Activated naive CD8-positive, alpha-beta T cell (primary cell): ENCODE measurements at regions not wholly inside any gene's neighbourhood (a gene's known extent, or its start where the extent isn't known, plus 50 kb on each side); places are given as distances from the start of the nearest gene placed in this dataset.
A peak's percentile ranks its signal among the peaks of the same experiment; 100 is the strongest.
"Not testable (repeated sequence)": the region's sequence is repeated elsewhere in the genome, so short reads cannot be mapped to it uniquely, and the experiment has no call there.

ENCODE experiments used
- H3K27ac Mint-ChIP-seq: one replicate; pipeline ENCODE4 v1.8.0; 2021; ENCODE audit warnings: mixed read lengths
- H3K27me3 Mint-ChIP-seq: one replicate; pipeline ENCODE4 v1.8.0; 2021; ENCODE audit warnings: mixed read lengths
- H3K36me3 Mint-ChIP-seq: one replicate; pipeline ENCODE4 v1.8.0; 2021; ENCODE audit warnings: mixed read lengths
- H3K4me1 Mint-ChIP-seq: one replicate; pipeline ENCODE4 v1.8.0; 2021; ENCODE audit warnings: low read depth, mixed read lengths
- H3K4me3 Mint-ChIP-seq: one replicate; pipeline ENCODE4 v1.8.0; 2021; ENCODE audit warnings: mild to moderate bottlenecking, mixed read lengths
- H3K9me3 Mint-ChIP-seq: one replicate; pipeline ENCODE4 v1.8.0; 2021; ENCODE audit warnings: low read depth, mixed read lengths

DNA sequence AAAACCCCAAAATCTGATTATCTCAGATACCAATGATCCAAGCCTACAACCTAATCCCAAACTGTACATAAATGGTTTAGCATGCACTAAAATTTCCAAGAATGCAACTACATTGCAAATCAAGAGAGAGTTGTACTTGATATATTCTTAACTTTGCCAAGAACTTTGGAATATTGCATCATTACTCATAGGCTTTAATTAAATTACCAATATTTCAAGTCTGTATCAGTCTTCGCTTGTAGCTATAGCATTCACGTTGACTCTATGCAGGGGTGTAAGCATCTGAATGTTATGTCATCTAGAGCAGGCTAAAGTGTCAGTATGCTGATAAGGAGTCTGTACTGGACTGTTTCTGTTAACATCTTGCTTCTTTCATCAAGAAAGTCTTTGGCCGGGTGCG is 56.3 kb downstream of the FOXI3 start:
- Mint-ChIP-seq H3K4me1 (no peaks in the 10 kb centered on the region), H3K27ac (no peak overlapping the region), H3K36me3 (no peaks in the 10 kb centered on the region), H3K9me3 (no peaks in the 10 kb centered on the region), H3K27me3 (peaks cover 10% of the 10 kb centered on the region), H3K4me3 (no peak overlapping the region)

- Mint-ChIP-seq H3K4me3 (no peak overlapping the region), H3K4me1 (no peaks in the 10 kb centered on the region), H3K27ac (no peak overlapping the region)
These were observed 74.9 kb downstream of the FOXI3 start for GRCh38 chr2:88377641-88377991.

DNA sequence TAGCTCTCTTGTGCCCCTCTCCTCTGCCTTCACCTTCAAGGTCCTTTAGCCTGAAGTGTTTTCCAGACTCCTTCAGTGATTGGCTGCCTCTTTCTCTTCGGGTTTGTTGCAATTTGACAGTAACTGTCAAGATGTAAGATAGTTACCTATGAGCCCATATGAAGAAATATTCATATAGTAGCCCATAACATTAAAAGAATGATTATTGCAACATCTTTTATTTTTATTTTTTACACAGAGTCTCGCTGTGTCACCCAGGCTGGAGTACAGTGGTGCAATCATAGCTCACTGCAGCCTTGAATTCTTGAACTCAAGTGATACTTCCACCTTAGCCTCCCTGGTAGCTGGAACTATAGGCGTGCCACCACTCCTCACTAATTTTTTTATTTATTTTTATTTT is 80.5 kb downstream of the FOXI3 start:
- no peaks in the 10 kb centered on the region for H3K4me1 Mint-ChIP-seq

More at GRCh38 chr2:88377641-88377991, 74.9 kb downstream of the FOXI3 start:
- Mint-ChIP-seq H3K27me3 (peaks cover 15% of the 10 kb centered on the region), H3K36me3 (no peaks in the 10 kb centered on the region), H3K9me3 (no peaks in the 10 kb centered on the region)

DNA sequence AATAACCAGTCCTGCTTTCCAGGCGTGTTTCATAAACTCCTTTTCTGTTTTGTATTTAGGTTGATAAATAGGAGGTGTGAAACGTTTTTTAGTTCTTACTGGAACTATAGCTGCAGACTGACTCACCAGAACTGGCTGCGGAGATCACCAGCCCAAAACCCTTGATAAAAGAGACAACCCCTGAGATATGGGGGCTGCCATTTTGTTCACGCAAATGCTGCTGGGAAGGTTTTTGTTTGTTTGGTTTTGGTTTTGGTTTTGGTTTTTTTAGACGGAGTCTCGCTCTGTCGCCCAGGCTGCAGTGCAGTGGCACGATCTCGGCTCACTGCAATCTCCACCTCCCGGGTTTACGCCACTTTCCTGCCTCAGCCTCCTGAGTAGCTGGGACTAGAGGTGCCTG is 87.1 kb downstream of the FOXI3 start:
- not testable (repeated sequence) for H3K4me1 Mint-ChIP-seq, H3K36me3 Mint-ChIP-seq, H3K4me3 Mint-ChIP-seq, H3K27me3 Mint-ChIP-seq, H3K27ac Mint-ChIP-seq, H3K9me3 Mint-ChIP-seq

More for the DNA sequence above, 80.5 kb downstream of the FOXI3 start:
- H3K36me3 Mint-ChIP-seq = no peaks in the 10 kb centered on the region
- peaks cover 12% of the 10 kb centered on the region for H3K27me3 Mint-ChIP-seq
- H3K9me3 Mint-ChIP-seq = no peaks in the 10 kb centered on the region
- H3K4me3 Mint-ChIP-seq = no peak overlapping the region
- no peak overlapping the region for H3K27ac Mint-ChIP-seq

- H3K36me3 Mint-ChIP-seq = no peaks in the 10 kb centered on the region
- peaks cover 2% of the 10 kb centered on the region for H3K4me1 Mint-ChIP-seq
These were observed 97.0 kb downstream of the FOXI3 start for GRCh38 chr2:88355486-88355885.

DNA sequence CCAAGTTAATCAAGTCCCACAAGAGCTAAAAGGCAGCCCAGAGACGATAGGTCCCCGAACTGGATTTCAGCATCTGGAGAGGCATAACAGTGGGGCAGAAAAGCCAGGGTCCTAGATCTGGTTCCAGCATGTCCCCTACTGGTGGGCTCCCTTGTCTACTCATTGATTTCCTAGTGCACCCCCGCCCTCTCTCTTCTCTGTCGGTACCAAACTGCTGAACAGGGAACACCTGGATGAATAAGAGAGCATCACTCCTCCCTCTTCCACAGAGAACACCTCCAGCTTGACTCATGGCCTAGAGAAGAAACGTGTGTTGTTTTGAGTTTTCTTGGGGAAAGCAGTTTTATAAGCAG is 101.3 kb downstream of the FOXI3 start:
- H3K4me1 Mint-ChIP-seq = peaks cover 6% of the 10 kb centered on the region
- no peaks in the 10 kb centered on the region for H3K36me3 Mint-ChIP-seq
- H3K27ac Mint-ChIP-seq = no peak overlapping the region
- H3K27me3 Mint-ChIP-seq = peaks cover 24% of the 10 kb centered on the region
- no peaks in the 10 kb centered on the region for H3K9me3 Mint-ChIP-seq
- H3K4me3 Mint-ChIP-seq = peak overlapping the region; percentile 73

More at GRCh38 chr2:88355486-88355885, 97.0 kb downstream of the FOXI3 start:
- H3K9me3 Mint-ChIP-seq = no peaks in the 10 kb centered on the region
- H3K27ac Mint-ChIP-seq = no peak overlapping the region
- H3K4me3 Mint-ChIP-seq = no peak overlapping the region
- peaks cover 16% of the 10 kb centered on the region for H3K27me3 Mint-ChIP-seq

DNA sequence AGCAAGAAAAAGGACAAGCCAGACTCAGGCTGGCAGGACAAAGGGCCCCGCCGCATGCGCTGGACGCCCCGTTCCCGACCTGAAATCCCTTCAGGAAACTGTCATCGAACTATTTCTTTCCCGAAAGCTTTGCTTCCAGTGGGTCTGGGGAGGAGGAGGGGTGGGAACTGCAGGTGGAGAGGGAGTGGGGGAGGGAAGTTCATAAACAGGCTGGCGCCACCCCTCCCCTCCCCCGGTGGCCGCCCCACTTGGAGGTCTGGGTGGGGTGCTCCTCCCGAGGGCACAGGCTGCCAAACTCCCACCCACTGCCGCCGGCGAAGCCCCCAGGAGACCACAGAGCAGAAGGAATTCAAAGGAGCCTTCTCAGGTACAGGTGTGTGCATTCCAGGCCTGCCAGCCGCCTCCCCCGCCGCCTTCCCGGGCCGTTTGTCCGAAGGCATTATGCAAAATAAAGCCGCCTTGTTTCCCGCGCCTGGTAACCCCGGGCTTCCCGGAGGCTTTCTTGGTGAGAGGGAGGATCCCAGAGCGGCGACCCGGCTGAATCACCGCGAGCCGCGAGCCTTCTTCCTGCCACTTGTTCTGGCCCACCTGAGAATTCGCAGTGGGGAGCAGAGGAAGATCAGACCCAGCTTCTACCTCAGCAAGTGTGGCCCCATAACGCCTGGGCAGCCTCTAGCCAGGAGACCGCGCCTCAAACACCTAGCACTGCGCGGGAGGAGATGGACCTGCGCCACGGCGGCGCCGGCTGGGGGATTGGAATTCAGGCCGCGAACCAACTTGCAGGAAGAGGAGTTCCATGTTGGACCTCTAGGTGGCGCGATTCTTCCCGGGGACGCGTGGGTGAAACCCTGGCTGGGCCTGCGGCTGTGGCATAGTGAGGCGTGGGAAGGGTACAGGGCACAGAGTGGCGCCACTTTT is 101.9 kb downstream of the FOXI3 start:
- Mint-ChIP-seq H3K4me3 (peak overlapping the region; percentile 73), H3K27me3 (peaks cover 21% of the 10 kb centered on the region), H3K9me3 (no peaks in the 10 kb centered on the region), H3K27ac (no peak overlapping the region), H3K36me3 (no peaks in the 10 kb centered on the region), H3K4me1 (peaks cover 6% of the 10 kb centered on the region)

DNA sequence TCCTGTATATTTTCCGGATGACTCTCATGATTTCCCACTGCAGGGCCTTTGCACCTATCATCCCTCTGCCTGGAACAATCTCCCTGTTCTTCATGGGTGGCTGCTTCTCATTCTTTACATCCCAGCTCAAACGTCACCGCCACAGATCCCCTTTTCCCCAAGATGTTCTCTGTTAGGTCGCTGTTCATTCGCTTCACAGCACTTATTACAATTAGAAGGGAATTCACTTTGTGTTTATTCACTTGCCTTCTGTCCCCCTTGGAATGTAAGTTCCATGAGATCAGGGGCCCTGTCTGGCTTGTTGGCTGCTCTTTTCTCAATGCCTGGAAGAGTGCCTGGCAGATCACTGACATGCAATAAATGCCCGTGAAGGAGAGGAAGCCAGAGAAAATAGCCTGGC is 106.7 kb downstream of the FOXI3 start:
- H3K27ac Mint-ChIP-seq = no peak overlapping the region
- peaks cover 11% of the 10 kb centered on the region for H3K27me3 Mint-ChIP-seq
- no peaks in the 10 kb centered on the region for H3K36me3 Mint-ChIP-seq
- H3K9me3 Mint-ChIP-seq = no peaks in the 10 kb centered on the region
- peaks cover 10% of the 10 kb centered on the region for H3K4me1 Mint-ChIP-seq
- no peak overlapping the region for H3K4me3 Mint-ChIP-seq

DNA sequence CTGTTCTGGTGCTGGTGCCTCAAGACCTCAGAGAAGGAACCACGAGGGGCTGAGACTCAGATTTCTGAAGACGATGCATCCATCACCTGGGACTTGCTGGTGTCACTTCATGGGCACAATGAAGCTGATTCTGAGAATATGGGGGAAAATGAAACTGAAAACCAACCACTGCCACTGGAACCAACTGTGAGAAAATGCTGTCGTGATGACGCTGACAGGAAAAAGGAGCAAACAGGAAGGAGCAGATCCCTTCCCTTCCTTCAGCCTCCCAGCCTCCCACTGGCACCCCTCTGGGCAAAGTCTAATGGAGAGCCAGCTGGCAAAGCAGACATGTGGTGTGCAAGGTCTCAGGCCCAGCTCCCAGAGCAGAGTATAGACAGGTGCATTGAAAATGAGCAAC is 109.7 kb downstream of the FOXI3 start:
- H3K27ac Mint-ChIP-seq = no peak overlapping the region
- H3K4me1 Mint-ChIP-seq = peaks cover 5% of the 10 kb centered on the region
- H3K27me3 Mint-ChIP-seq = peaks cover 8% of the 10 kb centered on the region
- no peaks in the 10 kb centered on the region for H3K36me3 Mint-ChIP-seq
- no peaks in the 10 kb centered on the region for H3K9me3 Mint-ChIP-seq
- H3K4me3 Mint-ChIP-seq = no peak overlapping the region

DNA sequence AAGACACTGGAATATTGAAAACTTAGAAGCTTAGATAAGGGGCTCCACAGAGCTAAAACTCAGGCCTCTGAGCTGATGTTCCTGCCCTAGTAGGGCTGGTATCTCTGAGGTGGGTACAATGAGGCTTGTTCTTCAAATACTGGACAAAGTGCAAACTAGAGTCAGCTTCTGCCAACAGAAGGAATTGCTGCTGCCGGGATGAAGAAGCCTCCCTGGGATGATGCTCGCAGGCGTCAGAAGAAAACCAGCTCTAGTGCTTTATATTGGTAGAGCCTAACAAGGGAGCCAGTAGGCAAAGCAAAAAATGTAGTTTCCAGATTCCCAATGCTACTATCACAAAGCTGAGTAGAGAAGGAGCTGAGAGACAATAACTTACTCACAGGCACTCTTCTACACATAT is 118.1 kb downstream of the FOXI3 start:
- Mint-ChIP-seq H3K36me3 (no peaks in the 10 kb centered on the region), H3K4me1 (no peaks in the 10 kb centered on the region), H3K4me3 (no peak overlapping the region), H3K27me3 (peaks cover 16% of the 10 kb centered on the region), H3K27ac (no peak overlapping the region), H3K9me3 (no peaks in the 10 kb centered on the region)

DNA sequence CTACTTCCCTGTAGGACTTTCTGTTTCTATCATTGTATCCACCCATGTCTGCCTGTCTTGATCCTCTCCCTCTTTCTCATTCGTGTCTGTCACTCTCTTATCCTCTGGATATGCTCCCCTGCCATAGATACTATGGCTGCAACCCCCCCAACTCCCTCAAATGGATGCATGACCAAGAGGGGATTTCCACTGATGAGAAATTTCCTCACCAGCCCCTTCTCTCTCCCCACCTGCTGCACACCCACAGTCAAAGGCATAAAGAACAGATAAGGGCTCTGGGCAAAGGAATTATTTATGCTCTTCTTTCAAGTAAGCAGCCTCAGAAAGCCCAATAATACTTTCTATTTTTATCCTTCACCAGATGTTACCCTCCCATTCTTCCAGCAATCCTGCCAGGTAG is 121.3 kb downstream of the FOXI3 start:
- Mint-ChIP-seq H3K36me3 (no peaks in the 10 kb centered on the region), H3K27ac (no peak overlapping the region), H3K4me1 (no peaks in the 10 kb centered on the region), H3K4me3 (no peak overlapping the region), H3K27me3 (peaks cover 14% of the 10 kb centered on the region), H3K9me3 (no peaks in the 10 kb centered on the region)

DNA sequence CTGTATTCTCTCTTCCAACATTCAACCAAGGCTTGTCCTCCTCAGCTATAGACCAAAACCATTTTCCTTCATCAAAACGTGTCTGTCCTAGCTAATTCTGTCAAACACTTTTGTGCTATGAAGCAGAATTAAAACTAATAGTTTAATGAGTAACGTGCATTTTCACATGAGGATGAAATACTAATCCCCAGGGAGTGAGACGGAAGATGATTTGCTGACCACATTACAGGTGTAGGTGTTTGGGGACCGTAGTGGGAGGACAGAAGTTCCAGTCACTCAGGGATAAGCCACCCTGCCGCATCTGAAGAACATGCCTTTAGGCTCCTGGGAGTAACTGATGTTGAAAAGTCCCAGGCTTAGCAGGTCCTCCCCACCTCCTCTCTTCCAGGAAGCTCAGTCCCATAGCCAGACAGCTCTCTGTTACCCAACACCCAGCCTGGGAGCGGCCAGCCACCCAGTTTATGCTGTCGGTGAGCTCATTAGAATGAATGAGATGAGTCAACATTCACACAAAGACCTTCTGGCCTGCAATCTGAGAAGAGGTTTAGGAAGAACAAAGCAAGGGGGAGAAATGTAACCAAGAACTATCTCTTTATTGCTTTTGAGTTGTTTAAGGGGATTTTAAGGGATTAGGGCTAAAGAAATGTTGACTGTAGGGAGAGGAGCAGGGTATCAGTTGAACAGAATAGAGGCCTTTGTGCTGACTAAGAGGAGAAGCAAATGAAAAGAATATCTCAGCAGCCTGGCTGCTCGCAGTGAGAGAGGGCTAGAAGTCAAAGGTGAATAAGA is 122.5 kb downstream of the FOXI3 start:
- Mint-ChIP-seq H3K36me3 (no peaks in the 10 kb centered on the region), H3K9me3 (no peaks in the 10 kb centered on the region), H3K4me1 (no peaks in the 10 kb centered on the region), H3K27ac (no peak overlapping the region), H3K27me3 (peaks cover 13% of the 10 kb centered on the region), H3K4me3 (no peak overlapping the region)

GRCh38 chr2:88321449-88322248 is 130.8 kb downstream of the FOXI3 start:
- no peaks in the 10 kb centered on the region for H3K36me3 Mint-ChIP-seq
- H3K27me3 Mint-ChIP-seq = peaks cover 2% of the 10 kb centered on the region
- H3K9me3 Mint-ChIP-seq = no peaks in the 10 kb centered on the region
- no peaks in the 10 kb centered on the region for H3K4me1 Mint-ChIP-seq
- no peak overlapping the region for H3K27ac Mint-ChIP-seq
- H3K4me3 Mint-ChIP-seq = no peak overlapping the region

DNA sequence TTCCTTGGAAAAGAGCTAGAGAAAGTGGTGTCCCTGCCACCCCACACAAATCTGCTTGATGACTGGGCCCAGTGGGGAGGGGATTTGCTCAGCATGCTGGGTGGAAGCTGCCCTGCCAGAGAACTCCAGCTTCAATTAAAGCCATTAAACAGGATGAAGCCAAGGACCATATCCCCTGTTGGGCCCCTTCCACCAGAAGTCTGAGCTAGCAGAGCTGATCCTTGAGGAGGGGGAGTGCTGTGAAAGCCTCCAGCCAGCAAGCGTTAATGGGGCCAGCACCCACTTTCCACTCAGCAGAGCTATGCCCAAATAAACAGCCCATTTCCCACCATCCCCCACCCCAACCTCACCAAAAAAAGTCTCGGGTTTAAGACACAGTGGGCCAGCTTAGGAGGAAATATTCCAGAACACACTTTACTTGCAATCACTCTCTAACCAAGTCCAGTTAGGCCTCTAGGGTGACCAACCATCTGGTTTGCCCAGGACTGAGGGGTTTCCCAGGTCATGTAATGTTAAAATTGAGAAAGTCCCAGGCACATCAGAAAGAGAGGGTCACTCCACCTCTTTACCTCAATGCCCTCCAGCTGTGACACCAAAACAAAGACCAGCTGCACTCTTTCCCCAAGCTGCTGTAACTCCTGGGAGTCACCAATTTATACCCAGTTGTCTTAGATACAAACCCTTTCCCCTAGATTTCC is 132.3 kb downstream of the FOXI3 start:
- no peaks in the 10 kb centered on the region for H3K36me3 Mint-ChIP-seq
- no peak overlapping the region for H3K27ac Mint-ChIP-seq
- H3K4me3 Mint-ChIP-seq = no peak overlapping the region
- H3K9me3 Mint-ChIP-seq = no peaks in the 10 kb centered on the region
- H3K27me3 Mint-ChIP-seq = peaks cover 2% of the 10 kb centered on the region
- no peaks in the 10 kb centered on the region for H3K4me1 Mint-ChIP-seq
